ENCODE measurements at regions not wholly inside any gene's neighbourhood (a gene's known extent, or its start where the extent isn't known, plus 50 kb on each side); places are given as distances from the start of the nearest gene placed in this dataset.
"Not testable (repeated sequence)": the region's sequence is repeated elsewhere in the genome, so short reads cannot be mapped to it uniquely, and the experiment has no call there.

GRCh38 chr2:175605640-175606009, 396.4 kb downstream of the LNPK start:
- no peak for DNase-seq

- no peak for DNase-seq
Measured at GRCh38 chr2:175601969-175602368, 400.1 kb downstream of the LNPK start.

- no peak for DNase-seq
Measured at GRCh38 chr2:175599966-175600831, 401.9 kb downstream of the LNPK start.

GRCh38 chr2:175597286-175597685, 404.8 kb downstream of the LNPK start:
- DNase-seq, result no peak

- DNase-seq, result no peak
Measured at GRCh38 chr2:175595139-175595538, 406.9 kb downstream of the LNPK start.

- DNase-seq, result not testable (repeated sequence)
Measured at GRCh38 chr2:175593686-175594525, 408.2 kb downstream of the LNPK start.

- DNase-seq, result not testable (repeated sequence)
Measured at GRCh38 chr2:175588213-175588612, 406.7 kb upstream of the ATP5MC3 start.

GRCh38 chr2:175585496-175585895, 404.0 kb upstream of the ATP5MC3 start:
- DNase-seq, result no peak

- DNase-seq, result no peak
Measured at GRCh38 chr2:175580652-175581051, 399.1 kb upstream of the ATP5MC3 start.

GRCh38 chr2:175579646-175580045, 398.1 kb upstream of the ATP5MC3 start:
- no peak for DNase-seq

GRCh38 chr2:175577368-175577970, 396.0 kb upstream of the ATP5MC3 start:
- no peak for DNase-seq

- no peak for DNase-seq
Measured at GRCh38 chr2:175576875-175577274, 395.4 kb upstream of the ATP5MC3 start.

- no peak for DNase-seq
Measured at GRCh38 chr2:175576270-175576669, 394.8 kb upstream of the ATP5MC3 start.

- DNase-seq, result no peak
Measured at GRCh38 chr2:175575346-175576258, 394.1 kb upstream of the ATP5MC3 start.

GRCh38 chr2:175574069-175574468, 392.6 kb upstream of the ATP5MC3 start:
- no peak for DNase-seq

GRCh38 chr2:175571078-175571653, 389.7 kb upstream of the ATP5MC3 start:
- no peak for DNase-seq

GRCh38 chr2:175568109-175568730, 386.7 kb upstream of the ATP5MC3 start:
- DNase-seq, result no peak

- no peak for DNase-seq
Measured at GRCh38 chr2:175567435-175568061, 386.0 kb upstream of the ATP5MC3 start.

GRCh38 chr2:175560521-175561169, 379.1 kb upstream of the ATP5MC3 start:
- no peak for DNase-seq

- DNase-seq, result no peak
Measured at GRCh38 chr2:175559613-175560012, 378.1 kb upstream of the ATP5MC3 start.
